ENCODE measurements at regions not wholly inside any gene's neighbourhood (a gene's known extent, or its start where the extent isn't known, plus 50 kb on each side); places are given as distances from the start of the nearest gene placed in this dataset.

- TF ChIP-seq CTCF (conservative IDR thresholded peaks at IDR 0.05 in 1 of 2, IDR thresholded peaks at IDR 0.05 in 1 of 2; ENCODE audit: low read depth in 1 of 2, low read length in 2 of 2) (no peak), EZH2 (IDR thresholded peaks at IDR 0.05; ENCODE audit: low read length, missing control alignments) (no peak)
These were observed 274.3 kb upstream of the CNTN4 start for GRCh38 chr3:1824359-1824758.

Data from fibroblast of lung (primary cell).